ENCODE measurements at regions not wholly inside any gene's neighbourhood (a gene's known extent, or its start where the extent isn't known, plus 50 kb on each side); places are given as distances from the start of the nearest gene placed in this dataset.

GRCh38 chr6:95784019-95784418 is 206.7 kb downstream of the MANEA start:
- TF ChIP-seq EZH2 (IDR thresholded peaks at IDR 0.05; ENCODE audit: insufficient read depth, low read length): no peak
- TF ChIP-seq, protein P1, sequence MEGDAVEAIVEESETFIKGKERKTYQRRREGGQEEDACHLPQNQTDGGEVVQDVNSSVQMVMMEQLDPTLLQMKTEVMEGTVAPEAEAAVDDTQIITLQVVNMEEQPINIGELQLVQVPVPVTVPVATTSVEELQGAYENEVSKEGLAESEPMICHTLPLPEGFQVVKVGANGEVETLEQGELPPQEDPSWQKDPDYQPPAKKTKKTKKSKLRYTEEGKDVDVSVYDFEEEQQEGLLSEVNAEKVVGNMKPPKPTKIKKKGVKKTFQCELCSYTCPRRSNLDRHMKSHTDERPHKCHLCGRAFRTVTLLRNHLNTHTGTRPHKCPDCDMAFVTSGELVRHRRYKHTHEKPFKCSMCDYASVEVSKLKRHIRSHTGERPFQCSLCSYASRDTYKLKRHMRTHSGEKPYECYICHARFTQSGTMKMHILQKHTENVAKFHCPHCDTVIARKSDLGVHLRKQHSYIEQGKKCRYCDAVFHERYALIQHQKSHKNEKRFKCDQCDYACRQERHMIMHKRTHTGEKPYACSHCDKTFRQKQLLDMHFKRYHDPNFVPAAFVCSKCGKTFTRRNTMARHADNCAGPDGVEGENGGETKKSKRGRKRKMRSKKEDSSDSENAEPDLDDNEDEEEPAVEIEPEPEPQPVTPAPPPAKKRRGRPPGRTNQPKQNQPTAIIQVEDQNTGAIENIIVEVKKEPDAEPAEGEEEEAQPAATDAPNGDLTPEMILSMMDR (IDR thresholded peaks at IDR 0.05; ENCODE audit: insufficient read depth, low read depth, low read length): no peak

Measured in astrocyte (in vitro differentiated cells and primary cell).